ENCODE measurements at regions not wholly inside any gene's neighbourhood (a gene's known extent, or its start where the extent isn't known, plus 50 kb on each side); places are given as distances from the start of the nearest gene placed in this dataset.

- no peak for TF ChIP-seq CTCF (IDR thresholded peaks at IDR 0.05; ENCODE audit: poor library complexity, severe bottlenecking)
- no peak for TF ChIP-seq RAD21 (conservative IDR thresholded peaks at IDR 0.05)
- TF ChIP-seq TAF1 (IDR thresholded peaks at IDR 0.05; ENCODE audit: low read depth), result no peak
Measured at GRCh38 chr5:8814105-8814504, 731.8 kb downstream of the SEMA5A start.

All from neural cell (in vitro differentiated cells).